ENCODE measurements at regions not wholly inside any gene's neighbourhood (a gene's known extent, or its start where the extent isn't known, plus 50 kb on each side); places are given as distances from the start of the nearest gene placed in this dataset.

DNA sequence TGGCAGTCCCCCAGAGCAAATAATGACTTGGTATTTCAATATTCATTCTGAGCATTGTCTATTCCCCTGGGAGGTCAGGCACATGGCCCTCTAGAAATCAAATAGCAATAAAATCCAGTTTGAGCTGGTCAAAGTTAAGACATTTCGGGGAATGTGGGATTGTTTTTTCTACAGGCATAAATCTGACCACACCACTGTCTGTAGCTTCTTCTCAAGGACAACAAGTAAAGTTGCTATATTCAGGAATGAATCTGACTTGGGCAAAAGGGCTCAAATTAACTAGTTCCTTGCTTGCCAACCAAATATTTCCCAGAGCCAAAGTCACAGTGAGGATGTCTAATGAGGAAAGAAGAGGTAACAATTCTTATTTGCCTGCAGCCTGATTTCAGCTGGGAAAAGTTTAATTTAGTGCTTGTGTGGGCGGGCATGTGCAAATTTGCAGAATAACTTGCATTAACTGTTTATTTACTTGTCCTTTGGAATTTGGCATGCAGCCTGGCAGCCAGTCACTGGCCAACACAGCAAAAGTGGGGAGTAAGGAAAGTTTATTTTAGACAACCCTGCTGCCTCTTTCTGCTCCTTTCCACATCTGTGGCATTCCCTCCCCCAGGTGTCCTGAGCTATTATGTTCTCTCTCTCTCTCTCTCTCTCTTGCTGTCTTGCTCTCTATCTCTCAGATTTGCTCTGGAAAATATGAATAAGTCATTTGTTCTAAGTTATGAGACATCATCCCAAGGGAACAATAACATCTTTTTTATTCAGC lies 51.2 kb upstream of the ARHGAP20 start:
- no peaks in the 10 kb centered on the region for H3K36me3 ChIP-seq (ENCODE audit: control insufficient read depth, insufficient read depth, low read length)
- TF ChIP-seq, protein P1, sequence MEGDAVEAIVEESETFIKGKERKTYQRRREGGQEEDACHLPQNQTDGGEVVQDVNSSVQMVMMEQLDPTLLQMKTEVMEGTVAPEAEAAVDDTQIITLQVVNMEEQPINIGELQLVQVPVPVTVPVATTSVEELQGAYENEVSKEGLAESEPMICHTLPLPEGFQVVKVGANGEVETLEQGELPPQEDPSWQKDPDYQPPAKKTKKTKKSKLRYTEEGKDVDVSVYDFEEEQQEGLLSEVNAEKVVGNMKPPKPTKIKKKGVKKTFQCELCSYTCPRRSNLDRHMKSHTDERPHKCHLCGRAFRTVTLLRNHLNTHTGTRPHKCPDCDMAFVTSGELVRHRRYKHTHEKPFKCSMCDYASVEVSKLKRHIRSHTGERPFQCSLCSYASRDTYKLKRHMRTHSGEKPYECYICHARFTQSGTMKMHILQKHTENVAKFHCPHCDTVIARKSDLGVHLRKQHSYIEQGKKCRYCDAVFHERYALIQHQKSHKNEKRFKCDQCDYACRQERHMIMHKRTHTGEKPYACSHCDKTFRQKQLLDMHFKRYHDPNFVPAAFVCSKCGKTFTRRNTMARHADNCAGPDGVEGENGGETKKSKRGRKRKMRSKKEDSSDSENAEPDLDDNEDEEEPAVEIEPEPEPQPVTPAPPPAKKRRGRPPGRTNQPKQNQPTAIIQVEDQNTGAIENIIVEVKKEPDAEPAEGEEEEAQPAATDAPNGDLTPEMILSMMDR (IDR thresholded peaks at IDR 0.05; ENCODE audit: insufficient read depth, low read length, severe bottlenecking): no peak
- FAIRE-seq: no peak
- no peak overlapping the region for H3K4me3 ChIP-seq (ENCODE audit: low read depth, low read length)
- no peak for DNase-seq (ENCODE audit: low read depth)
- H3K27me3 ChIP-seq (ENCODE audit: control insufficient read depth, insufficient read depth, low read length): no peaks in the 10 kb centered on the region

DNA sequence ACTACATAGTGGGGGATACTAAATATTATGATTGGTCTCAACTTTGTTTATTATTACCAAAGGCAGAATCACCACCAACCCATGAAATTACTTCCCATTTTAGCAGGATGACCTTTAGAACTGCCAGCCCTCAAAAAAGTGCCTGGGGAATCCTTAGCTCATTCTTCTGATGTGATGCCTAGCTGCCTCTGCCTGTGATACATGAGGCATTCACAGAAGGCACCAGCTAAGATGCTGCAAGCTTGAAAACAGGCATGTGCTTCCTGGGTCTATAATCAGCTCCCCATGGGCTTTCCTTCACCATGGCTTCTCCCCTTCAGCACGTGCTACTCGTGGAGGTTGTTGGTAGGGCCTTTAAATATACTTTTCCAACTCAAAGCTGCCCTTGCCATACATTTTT lies 50.4 kb upstream of the ARHGAP20 start:
- FAIRE-seq (no peak), DNase-seq (ENCODE audit: low read depth) (no peak)
- no peaks in the 10 kb centered on the region for H3K36me3 ChIP-seq (ENCODE audit: control insufficient read depth, insufficient read depth, low read length)
- TF ChIP-seq, protein P1 (IDR thresholded peaks at IDR 0.05; ENCODE audit: insufficient read depth, low read length, severe bottlenecking): no peak
- no peaks in the 10 kb centered on the region for H3K27me3 ChIP-seq (ENCODE audit: control insufficient read depth, insufficient read depth, low read length)
- H3K4me3 ChIP-seq (ENCODE audit: low read depth, low read length): no peak overlapping the region

All from bronchial epithelial cell (primary cell).